A204.1 (cell line): ENCODE measurements at regions not wholly inside any gene's neighbourhood (a gene's known extent, or its start where the extent isn't known, plus 50 kb on each side); places are given as distances from the start of the nearest gene placed in this dataset.
"Not testable (repeated sequence)": the region's sequence is repeated elsewhere in the genome, so short reads cannot be mapped to it uniquely, and the experiment has no call there.

Source experiments
- FAIRE-seq: peaks from 2 replicates; lab custom pipeline; 2012; peaks lifted over from hg19 to GRCh38; lab: Jason Lieb, UNC

- FAIRE-seq: no peak
These were observed 292.9 kb downstream of the LTN1 start for GRCh38 chr21:28699596-28700259.

- no peak for FAIRE-seq
These were observed 293.5 kb downstream of the LTN1 start for GRCh38 chr21:28699186-28699585.

DNA sequence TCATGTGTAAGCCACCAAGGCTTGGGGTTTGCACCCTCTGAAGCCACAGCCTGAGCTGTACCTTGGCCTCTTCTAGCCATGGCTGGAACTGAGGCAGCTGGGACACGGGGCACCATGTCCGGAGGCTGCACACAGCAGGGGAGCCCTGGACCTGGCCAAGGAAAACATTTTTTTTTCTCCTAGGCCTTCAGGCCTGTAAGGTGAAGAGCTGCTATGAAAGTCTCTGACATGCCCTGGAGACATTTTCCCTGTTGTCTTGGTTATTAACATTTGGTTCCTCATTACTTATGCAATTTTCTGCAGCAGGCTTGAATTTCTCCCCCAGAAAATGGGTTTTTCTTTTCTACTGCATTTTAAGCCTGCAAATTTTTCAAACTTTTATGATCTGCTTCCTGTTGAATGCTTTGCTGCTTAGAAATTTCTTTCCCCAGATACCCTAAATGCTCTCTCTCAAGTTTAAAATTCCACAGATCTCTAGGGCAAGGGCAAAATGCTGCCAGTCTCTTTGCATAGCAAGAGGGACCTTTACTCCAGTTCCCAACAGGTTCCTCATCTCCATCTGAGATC is 295.8 kb downstream of the LTN1 start:
- FAIRE-seq: no peak

GRCh38 chr21:28693476-28693875 is 299.2 kb downstream of the LTN1 start:
- FAIRE-seq: no peak

DNA sequence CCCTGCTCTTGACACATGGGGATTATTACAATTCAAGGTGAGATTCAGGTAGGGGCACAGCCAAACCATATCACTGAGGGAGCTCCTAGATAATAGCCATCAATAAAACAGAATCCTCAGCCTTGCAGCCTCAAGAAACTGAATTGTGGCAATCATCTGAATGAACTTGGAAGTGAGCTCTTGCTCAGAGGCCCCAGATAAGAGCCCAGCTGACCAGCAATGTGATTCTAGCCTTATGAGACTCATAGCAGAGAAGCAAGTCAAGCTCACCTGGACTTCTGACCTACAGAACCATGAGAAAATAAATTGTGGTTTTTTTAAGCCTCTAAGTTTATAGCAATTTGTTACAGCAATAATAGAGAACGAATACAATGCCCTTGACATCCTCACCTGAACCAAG is 302.5 kb downstream of the LTN1 start:
- FAIRE-seq: no peak

GRCh38 chr21:28688381-28688780 is 304.3 kb downstream of the LTN1 start:
- FAIRE-seq: no peak

GRCh38 chr21:28687586-28687985 is 305.1 kb downstream of the LTN1 start:
- FAIRE-seq: no peak

GRCh38 chr21:28683982-28684752 is 308.5 kb downstream of the LTN1 start:
- FAIRE-seq: no peak

GRCh38 chr21:28682884-28683283 is 309.8 kb downstream of the LTN1 start:
- peak; percentile 19 for FAIRE-seq

DNA sequence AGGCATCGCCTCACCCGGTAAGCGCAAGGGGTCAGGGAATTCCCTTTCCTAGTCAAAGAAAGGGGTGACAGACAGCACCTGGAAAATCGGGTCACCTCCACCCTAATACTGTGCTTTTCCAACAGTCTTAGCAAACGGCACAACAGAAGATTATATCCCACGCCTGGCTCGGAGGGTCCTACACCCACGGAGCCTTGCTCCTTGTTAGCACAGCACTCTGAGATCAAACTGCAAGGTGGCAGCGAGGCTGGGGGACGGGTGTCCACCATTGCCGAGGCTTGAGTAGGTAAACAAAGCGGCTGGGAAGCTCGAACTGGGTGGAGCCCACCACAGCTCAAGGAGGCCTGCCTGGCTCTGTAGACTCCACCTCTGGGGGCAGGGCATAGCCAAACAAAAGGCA is 315.6 kb downstream of the LTN1 start:
- FAIRE-seq: not testable (repeated sequence)

- FAIRE-seq: no peak
These were observed 317.2 kb downstream of the LTN1 start for GRCh38 chr21:28675331-28676041.

DNA sequence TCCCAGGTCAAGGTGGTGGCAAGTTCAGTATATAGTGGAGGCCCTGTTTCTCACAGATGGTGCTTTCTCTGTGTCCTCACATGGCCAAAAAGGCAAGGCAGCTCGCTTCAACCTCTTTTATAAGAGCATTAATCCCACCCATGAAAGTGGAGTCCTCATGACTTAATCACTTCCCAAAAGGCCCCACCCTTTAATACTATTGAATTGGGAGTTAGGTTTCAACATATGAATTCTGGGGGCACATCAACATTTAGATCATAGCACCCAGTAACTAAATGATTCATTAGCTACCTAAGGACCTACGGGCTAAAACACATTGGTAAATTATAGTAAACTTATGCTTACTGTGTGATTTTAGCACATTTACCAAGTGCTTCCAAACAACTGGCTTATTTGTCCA is 317.9 kb downstream of the LTN1 start:
- FAIRE-seq: no peak

- FAIRE-seq: no peak
These were observed 321.0 kb downstream of the LTN1 start for GRCh38 chr21:28671549-28672195.

DNA sequence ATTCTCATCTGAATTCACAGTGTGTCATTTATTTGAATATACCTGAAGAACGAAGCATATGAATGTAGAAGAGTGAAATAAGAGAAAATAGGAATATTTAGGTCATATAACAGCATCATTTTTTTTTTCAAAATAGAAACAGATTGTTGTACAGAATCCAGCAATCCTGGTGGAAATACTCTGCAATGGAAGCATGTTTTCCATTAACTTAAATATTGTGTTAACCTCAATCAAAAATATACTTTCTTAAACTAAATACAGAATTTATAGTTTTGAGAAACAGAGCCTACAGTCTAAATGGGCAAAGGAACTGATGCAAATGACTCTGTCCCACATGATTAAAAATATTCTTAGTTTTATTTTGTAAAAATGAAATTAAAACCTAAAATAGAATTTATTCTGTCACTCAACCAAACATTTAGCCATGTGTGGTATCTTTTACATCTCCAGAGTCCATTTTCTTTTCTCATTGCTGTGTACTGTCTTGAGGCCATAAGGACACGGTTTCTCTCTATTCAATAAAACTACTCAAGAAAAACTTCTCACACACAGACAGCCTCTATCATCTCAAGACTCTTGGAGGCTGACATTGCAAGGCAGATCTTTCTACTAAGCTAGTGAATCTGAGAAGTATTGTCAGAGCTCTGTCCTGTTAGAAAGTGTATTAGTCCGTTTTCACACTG is 322.6 kb downstream of the LTN1 start:
- FAIRE-seq: no peak

DNA sequence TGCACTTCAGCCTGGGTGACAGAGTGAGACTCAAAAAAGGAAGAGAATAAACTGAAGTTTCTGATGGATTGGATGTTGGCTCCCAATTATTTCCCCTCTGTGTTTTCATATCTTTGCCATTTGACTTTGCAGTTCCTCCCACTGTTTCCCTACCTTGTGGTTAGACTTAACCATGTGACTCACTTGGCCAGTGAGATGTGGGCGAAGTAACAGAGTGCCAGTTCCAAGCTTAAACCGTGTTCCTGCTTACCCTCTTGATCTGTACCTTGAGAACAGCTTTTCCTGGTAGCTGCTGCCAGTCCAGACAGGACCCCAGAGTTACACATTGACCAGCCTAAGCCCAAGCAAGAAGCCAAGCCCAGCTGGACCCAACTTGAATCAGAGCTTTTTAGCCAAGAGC is 323.4 kb downstream of the LTN1 start:
- FAIRE-seq: no peak

DNA sequence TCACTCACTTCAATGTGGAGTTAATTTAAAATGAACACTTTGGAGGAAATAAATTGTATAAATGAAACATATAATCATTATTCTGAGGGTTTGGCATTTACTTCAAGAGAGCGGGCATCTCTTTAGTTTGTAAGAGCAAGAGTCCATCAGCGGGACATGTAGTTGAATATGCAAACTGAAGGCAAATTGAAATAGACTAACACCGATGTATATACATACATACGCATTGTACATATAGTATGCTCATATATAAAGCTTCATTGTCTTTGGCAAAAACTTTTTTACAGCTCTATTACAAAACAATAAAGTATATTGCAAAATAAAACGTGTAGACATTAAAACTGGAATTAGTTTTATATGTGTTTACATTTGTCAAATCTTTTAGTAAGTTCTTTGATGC is 328.9 kb downstream of the LTN1 start:
- FAIRE-seq: no peak

DNA sequence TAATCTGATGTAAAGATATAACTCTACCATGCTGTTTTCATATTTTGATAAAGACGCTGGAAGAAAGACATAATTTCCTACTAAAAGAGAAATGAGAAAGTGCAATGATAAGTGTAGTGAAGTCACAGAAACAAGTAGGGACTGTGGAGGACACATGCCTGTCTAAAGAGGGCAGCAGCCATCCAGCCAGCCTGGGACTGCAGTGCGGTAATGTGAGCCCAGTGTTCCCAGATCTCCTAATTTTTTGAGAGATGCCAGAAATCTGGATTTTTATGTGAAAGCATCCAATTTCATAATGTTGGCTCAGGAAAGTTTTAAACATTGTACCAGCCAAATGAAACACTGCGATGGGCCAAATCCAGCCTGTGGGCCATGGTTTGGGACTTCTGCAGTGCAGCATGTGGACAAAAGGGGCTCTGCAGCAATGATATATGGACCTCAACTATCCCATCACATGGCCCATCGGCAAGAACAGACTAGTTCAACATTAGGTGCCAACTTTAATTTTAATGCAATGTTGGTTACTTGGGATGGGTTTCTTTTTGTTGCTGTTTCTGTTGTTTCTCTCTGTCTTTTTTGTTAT is 329.5 kb downstream of the LTN1 start:
- no peak for FAIRE-seq

DNA sequence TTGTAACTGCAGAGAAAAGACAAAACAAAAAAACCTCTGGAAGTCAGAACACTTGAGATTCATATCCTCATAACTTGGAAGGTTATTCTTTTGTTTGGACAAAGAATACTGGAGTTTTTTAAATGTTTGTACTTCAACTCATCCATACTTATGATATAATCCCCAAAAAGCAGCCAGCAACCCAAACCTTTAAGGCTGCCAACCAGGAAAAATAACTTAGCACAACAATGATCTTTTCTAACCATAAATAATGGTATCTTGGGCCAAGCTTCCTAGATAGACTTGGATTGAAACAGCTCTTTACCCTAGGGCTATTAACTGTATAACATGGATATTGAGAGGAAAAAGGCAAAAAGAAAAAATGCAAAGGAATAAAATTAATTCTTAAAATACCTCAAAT is 335.1 kb downstream of the LTN1 start:
- FAIRE-seq: no peak

DNA sequence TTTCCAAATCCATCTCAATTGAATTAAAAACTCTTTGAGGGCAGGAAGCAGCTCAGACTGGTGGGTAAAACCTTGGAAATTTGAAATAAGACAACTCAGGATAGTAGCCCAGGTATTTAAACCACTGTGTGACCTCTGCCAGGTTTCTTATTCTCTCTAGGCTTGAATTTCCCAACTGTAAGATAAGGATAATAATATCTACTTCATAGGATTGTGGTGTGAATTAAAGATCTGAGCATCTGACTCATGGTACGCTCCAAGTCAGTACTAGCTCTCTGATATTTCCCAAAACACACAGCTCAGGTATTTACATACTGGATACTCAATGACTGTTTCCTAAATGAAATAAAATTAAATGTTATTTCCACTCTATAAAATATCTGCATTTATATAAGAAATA is 337.2 kb downstream of the LTN1 start:
- no peak for FAIRE-seq

GRCh38 chr21:28654406-28654805 is 338.3 kb downstream of the LTN1 start:
- no peak for FAIRE-seq

DNA sequence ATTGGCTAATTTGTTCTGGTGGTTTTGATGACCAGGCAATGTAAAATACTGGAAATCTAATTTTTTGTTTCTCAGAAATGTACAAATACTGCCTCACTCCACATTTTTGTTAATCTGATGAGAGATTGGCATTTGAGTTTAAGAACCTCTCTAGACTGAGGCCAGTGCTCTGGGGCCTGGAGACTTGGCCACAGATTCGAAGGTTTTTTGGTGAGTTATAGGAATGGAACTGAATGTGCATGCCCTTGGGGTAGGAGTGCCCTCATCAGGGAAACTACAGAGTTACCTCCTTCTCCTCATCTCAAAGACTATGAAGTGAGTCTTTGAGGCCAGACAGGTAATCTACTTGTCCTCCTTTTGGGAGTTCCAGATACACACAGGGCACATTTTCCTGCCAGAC is 347.9 kb downstream of the LTN1 start:
- no peak for FAIRE-seq

DNA sequence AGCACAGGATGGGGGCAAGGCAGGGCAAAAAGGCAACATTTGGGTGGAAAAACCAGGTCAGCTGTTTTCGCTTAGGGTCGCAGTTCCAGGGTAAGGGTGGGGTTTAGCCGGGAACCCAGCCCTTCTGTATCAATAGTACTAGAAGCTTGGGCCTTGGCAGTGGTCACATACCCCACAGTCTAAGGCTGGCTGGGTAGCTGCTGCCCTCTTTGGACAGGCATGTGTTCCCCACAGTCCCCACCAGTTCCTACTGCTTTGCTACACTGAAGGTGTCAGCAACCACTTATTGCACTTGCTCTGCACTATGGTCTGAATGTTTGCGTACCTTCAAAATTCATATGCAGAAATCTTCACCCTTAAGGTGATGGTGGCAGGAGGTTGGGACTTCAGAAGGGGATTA is 349.8 kb downstream of the LTN1 start:
- FAIRE-seq: no peak
